H9 (cell line): ENCODE measurements at regions not wholly inside any gene's neighbourhood (a gene's known extent, or its start where the extent isn't known, plus 50 kb on each side); places are given as distances from the start of the nearest gene placed in this dataset.

Experiments used
- DNase-seq: peaks from one replicate; pipeline ENCODE4 v3.0.0-alpha.2; 2017
- H2AFZ ChIP-seq: one replicate; pipeline ENCODE4 v1.6.1; 2013; ENCODE audit warnings: mild to moderate bottlenecking, low read length, control low read depth, moderate library complexity
- H2AK5ac ChIP-seq: 2 replicates; pipeline ENCODE4 v1.6.1; 2013; ENCODE audit warnings: low read length, control low read depth, mixed read lengths; ENCODE audit not compliant: insufficient read length
- H2BK120ac ChIP-seq: one replicate; pipeline ENCODE4 v1.6.1; 2013; ENCODE audit warnings: low read depth, mild to moderate bottlenecking, low read length, control low read depth, inconsistent platforms; ENCODE audit not compliant: poor library complexity, severe bottlenecking
- H2BK12ac ChIP-seq: 2 replicates; pipeline ENCODE4 v1.6.1; 2013; ENCODE audit warnings: low read length, control low read depth, mixed read lengths, low read depth; ENCODE audit not compliant: insufficient read length
- H2BK15ac ChIP-seq: 2 replicates; pipeline ENCODE4 v1.6.1; 2013; ENCODE audit warnings: low read depth, low read length, control low read depth
- H2BK20ac ChIP-seq: one replicate; pipeline ENCODE4 v1.6.1; 2013; ENCODE audit warnings: low read depth, mild to moderate bottlenecking, low read length, control low read depth, inconsistent platforms; ENCODE audit not compliant: poor library complexity, severe bottlenecking
- H2BK5ac ChIP-seq: 2 replicates; pipeline ENCODE4 v1.6.1; 2013; ENCODE audit warnings: low read length, control low read depth, mixed read lengths; ENCODE audit not compliant: insufficient read length
- H3K14ac ChIP-seq: 2 replicates; pipeline ENCODE4 v1.6.1; 2013; ENCODE audit warnings: low read length, control low read depth; ENCODE audit not compliant: insufficient read depth
- H3K18ac ChIP-seq: 2 replicates; pipeline ENCODE4 v1.6.1; 2013; ENCODE audit warnings: low read depth, mild to moderate bottlenecking, mixed read lengths, low read length, control low read depth; ENCODE audit not compliant: insufficient read length
- H3K23ac ChIP-seq: 2 replicates; pipeline ENCODE4 v1.6.1; 2013; ENCODE audit warnings: low read length, control low read depth, mixed read lengths, low read depth; ENCODE audit not compliant: insufficient read length
- H3K23me2 ChIP-seq: 2 replicates; pipeline ENCODE4 v1.6.1; 2013; ENCODE audit warnings: low read depth, mild to moderate bottlenecking, mixed read lengths, low read length, control low read depth; ENCODE audit not compliant: insufficient read length, poor library complexity, severe bottlenecking
- H3K27ac ChIP-seq: 2 replicates; pipeline ENCODE4 v1.5.1; 2013; ENCODE audit warnings: low read length, control low read depth, mixed read lengths, low read depth; ENCODE audit not compliant: insufficient read length
- H3K27me3 ChIP-seq: 2 replicates; pipeline ENCODE4 v1.6.1; 2013; ENCODE audit warnings: low read length, control low read depth, inconsistent platforms; ENCODE audit not compliant: insufficient read depth
- H3K4ac ChIP-seq: 2 replicates; pipeline ENCODE4 v1.6.1; 2013; ENCODE audit warnings: low read depth, mild to moderate bottlenecking, control low read depth, inconsistent platforms, low read length, moderate library complexity
- H3K4me1 ChIP-seq: 2 replicates; pipeline ENCODE4 v1.6.1; 2013; ENCODE audit warnings: low read length, control low read depth, inconsistent platforms; ENCODE audit not compliant: insufficient read depth
- H3K4me2 ChIP-seq: 2 replicates; pipeline ENCODE4 v1.6.1; 2013; ENCODE audit warnings: low read length, control low read depth, mixed read lengths; ENCODE audit not compliant: insufficient read length, insufficient read depth
- H3K56ac ChIP-seq: 2 replicates; pipeline ENCODE4 v1.6.1; 2013; ENCODE audit warnings: low read depth, mild to moderate bottlenecking, mixed read lengths, low read length, control low read depth; ENCODE audit not compliant: insufficient read length
- H3K79me1 ChIP-seq: 2 replicates; pipeline ENCODE4 v1.6.1; 2013; ENCODE audit warnings: low read depth, mild to moderate bottlenecking, moderate library complexity, low read length, control low read depth, inconsistent platforms; ENCODE audit not compliant: insufficient read depth, poor library complexity, severe bottlenecking
- H3K79me2 ChIP-seq: 2 replicates; pipeline ENCODE4 v1.6.1; 2013; ENCODE audit warnings: low read length, control low read depth, inconsistent platforms; ENCODE audit not compliant: insufficient read depth
- H3K9ac ChIP-seq: 2 replicates; pipeline ENCODE4 v1.6.1; 2013; ENCODE audit warnings: low read length, control low read depth, mixed read lengths; ENCODE audit not compliant: insufficient read length; ENCODE audit errors: extremely low read depth
- H3K9me3 ChIP-seq: one replicate; pipeline ENCODE4 v1.6.1; 2013; ENCODE audit warnings: low read depth, low read length, inconsistent platforms; ENCODE audit not compliant: control insufficient read depth
- H3T11ph ChIP-seq: one replicate; pipeline ENCODE4 v1.6.1; 2013; ENCODE audit warnings: mild to moderate bottlenecking, low read length, control low read depth, inconsistent platforms
- H4K20me1 ChIP-seq: one replicate; pipeline ENCODE4 v1.6.1; 2013; ENCODE audit not compliant: control insufficient read depth, insufficient read length, insufficient read depth
- H4K5ac ChIP-seq: 2 replicates; pipeline ENCODE4 v1.6.1; 2013; ENCODE audit warnings: low read depth, mild to moderate bottlenecking, mixed read lengths, low read length, control low read depth; ENCODE audit not compliant: insufficient read length
- H4K8ac ChIP-seq: replicated peaks from 2 replicates; pipeline ENCODE4 v1.6.1; 2013; ENCODE audit warnings: low read length, control low read depth, mixed read lengths, low read depth; ENCODE audit not compliant: insufficient read length
- H4K91ac ChIP-seq: 2 replicates; pipeline ENCODE4 v1.6.1; 2013; ENCODE audit warnings: low read depth, mild to moderate bottlenecking, moderate library complexity, mixed read lengths, low read length, control low read depth; ENCODE audit not compliant: insufficient read length
- H3K27ac Mint-ChIP-seq, 3 experiments: 2 replicates in 2 of 3; 3 replicates in 1 of 3; pipeline ENCODE4 v1.8.0; 2020 to 2021; ENCODE audit warnings: mixed read lengths in 3 of 3, mild to moderate bottlenecking in 1 of 3, moderate library complexity in 1 of 3
- H3K27me3 Mint-ChIP-seq: 2 replicates; pipeline ENCODE4 v1.8.0; 2021; ENCODE audit warnings: low read depth, mild to moderate bottlenecking, moderate library complexity, mixed read lengths
- H3K36me3 Mint-ChIP-seq, 3 experiments: 2 replicates in 2 of 3; 3 replicates in 1 of 3; pipeline ENCODE4 v1.8.0; 2020 to 2021; ENCODE audit warnings: low read depth in 3 of 3, mixed read lengths in 3 of 3; ENCODE audit not compliant: insufficient read depth in 1 of 3
- H3K4me1 Mint-ChIP-seq, 2 experiments: 2 replicates each; pipeline ENCODE4 v1.8.0; 2020; ENCODE audit warnings: mixed read lengths in 2 of 2
- H3K4me3 Mint-ChIP-seq, 2 experiments: 2 replicates in 1 of 2; 3 replicates in 1 of 2; pipeline ENCODE4 v1.8.0; 2020 to 2021; ENCODE audit warnings: mild to moderate bottlenecking in 2 of 2, mixed read lengths in 2 of 2, moderate library complexity in 1 of 2
- H3K9me3 Mint-ChIP-seq, 2 experiments: 2 replicates in 1 of 2; 3 replicates in 1 of 2; pipeline ENCODE4 v1.8.0; 2020; ENCODE audit warnings: mild to moderate bottlenecking in 2 of 2, mixed read lengths in 2 of 2, moderate library complexity in 1 of 2
- WGBS: extraction: QIAGEN DNeasy Blood & Tissue Kit; methylation state at CpG from one replicate; pipeline ENCODE4 v1.1.7; 2013; ENCODE audit warnings: missing lambda C conversion rate, low lambda C conversion rate, mixed read lengths; ENCODE audit not compliant: insufficient read length; ENCODE audit errors: extremely low coverage; 5-methylcytosine and 5-hydroxymethylcytosine counted together
- TF ChIP-seq, protein P1 (sequence below): fragments of 200-600 bp; sonication (generic); conservative IDR thresholded peaks from 3 replicates; pipeline ENCODE4 v1.8.0; 2021; ENCODE audit warnings: antibody characterized with exemption, mild to moderate bottlenecking

DNA sequence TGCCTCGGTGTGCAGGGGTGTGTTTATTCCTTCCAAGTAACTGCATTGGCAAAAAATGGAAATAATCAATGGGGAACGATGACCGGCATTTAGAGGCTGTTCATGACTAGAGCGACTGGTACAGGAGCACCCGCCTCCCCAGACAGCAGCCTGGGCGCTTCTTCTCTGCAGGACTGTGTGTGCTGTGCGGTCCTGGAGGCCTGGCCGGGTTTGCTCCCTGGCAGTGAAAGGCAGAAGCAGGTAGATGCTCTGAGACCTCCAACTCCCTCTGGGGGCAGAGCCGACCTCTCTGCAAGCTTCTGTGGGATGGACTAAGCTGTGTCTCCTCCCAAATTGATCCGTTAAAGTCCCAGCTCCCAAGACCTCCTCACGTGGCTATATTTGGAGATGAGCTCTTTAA is 59.2 kb upstream of the ACTRT2 start:
- H3K4me2 ChIP-seq = no peak overlapping the region
- H3K27me3 ChIP-seq = no peaks in the 10 kb centered on the region
- H2AK5ac ChIP-seq = no peak overlapping the region
- no peak overlapping the region for H2BK120ac ChIP-seq
- no peak overlapping the region for H3K27ac ChIP-seq
- H3K56ac ChIP-seq = no peak overlapping the region
- Mint-ChIP-seq H3K36me3 (peaks cover 2 to 13% (median 4%) of the 10 kb centered on the region in 3 experiments; a peak in 3 of 7 replicates), H3K4me1 (no peaks in the 10 kb centered on the region), H3K27me3 (no peaks in the 10 kb centered on the region; the same call in 1 of the 2 replicates), H3K4me3 (no peak overlapping the region), H3K9me3 (peaks cover 46 to 61% of the 10 kb centered on the region in 2 experiments), H3K27ac (no peak overlapping the region)
- TF ChIP-seq, protein P1, sequence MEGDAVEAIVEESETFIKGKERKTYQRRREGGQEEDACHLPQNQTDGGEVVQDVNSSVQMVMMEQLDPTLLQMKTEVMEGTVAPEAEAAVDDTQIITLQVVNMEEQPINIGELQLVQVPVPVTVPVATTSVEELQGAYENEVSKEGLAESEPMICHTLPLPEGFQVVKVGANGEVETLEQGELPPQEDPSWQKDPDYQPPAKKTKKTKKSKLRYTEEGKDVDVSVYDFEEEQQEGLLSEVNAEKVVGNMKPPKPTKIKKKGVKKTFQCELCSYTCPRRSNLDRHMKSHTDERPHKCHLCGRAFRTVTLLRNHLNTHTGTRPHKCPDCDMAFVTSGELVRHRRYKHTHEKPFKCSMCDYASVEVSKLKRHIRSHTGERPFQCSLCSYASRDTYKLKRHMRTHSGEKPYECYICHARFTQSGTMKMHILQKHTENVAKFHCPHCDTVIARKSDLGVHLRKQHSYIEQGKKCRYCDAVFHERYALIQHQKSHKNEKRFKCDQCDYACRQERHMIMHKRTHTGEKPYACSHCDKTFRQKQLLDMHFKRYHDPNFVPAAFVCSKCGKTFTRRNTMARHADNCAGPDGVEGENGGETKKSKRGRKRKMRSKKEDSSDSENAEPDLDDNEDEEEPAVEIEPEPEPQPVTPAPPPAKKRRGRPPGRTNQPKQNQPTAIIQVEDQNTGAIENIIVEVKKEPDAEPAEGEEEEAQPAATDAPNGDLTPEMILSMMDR = no peak
- H2BK5ac ChIP-seq = no peak overlapping the region
- no peaks in the 10 kb centered on the region for H3K23me2 ChIP-seq
- no peak overlapping the region for H3K14ac ChIP-seq
- no CpG with 5 or more reads among the region's 11 CpGs for WGBS
- H3K23ac ChIP-seq = no peak overlapping the region
- no peak overlapping the region for H2BK12ac ChIP-seq
- H3K9me3 ChIP-seq = peaks cover 84% of the 10 kb centered on the region
- H3K9ac ChIP-seq = no peak overlapping the region
- H3K18ac ChIP-seq = no peak overlapping the region
- no peak overlapping the region for H3T11ph ChIP-seq
- DNase-seq = no peak
- no peak overlapping the region for H2AFZ ChIP-seq
- no peaks in the 10 kb centered on the region for H3K79me1 ChIP-seq
- no peak overlapping the region for H4K8ac ChIP-seq
- no peaks in the 10 kb centered on the region for H3K79me2 ChIP-seq
- no peak overlapping the region for H2BK15ac ChIP-seq
- H3K4me1 ChIP-seq = no peaks in the 10 kb centered on the region
- no peak overlapping the region for H2BK20ac ChIP-seq
- no peak overlapping the region for H4K5ac ChIP-seq
- H3K4ac ChIP-seq = no peak overlapping the region
- no peaks in the 10 kb centered on the region for H4K20me1 ChIP-seq
- no peak overlapping the region for H4K91ac ChIP-seq
